Neural progenitor cell (in vitro differentiated cells): ENCODE measurements at regions not wholly inside any gene's neighbourhood (a gene's known extent, or its start where the extent isn't known, plus 50 kb on each side); places are given as distances from the start of the nearest gene placed in this dataset.

ENCODE experiments used
- EZH2 ChIP-seq: fragments of 200-600 bp; sonication (generic); IDR thresholded peaks from 2 replicates; pipeline ENCODE4 v1.6.1; 2017; ENCODE audit warnings: antibody characterized with exemption, mild to moderate bottlenecking, moderate library complexity
- TF ChIP-seq, protein P1 (sequence below): fragments of 200-600 bp; sonication (generic); IDR thresholded peaks from 2 replicates; pipeline ENCODE4 v1.5.1; 2017; ENCODE audit warnings: antibody characterized with exemption, mild to moderate bottlenecking

- TF ChIP-seq, protein P1, sequence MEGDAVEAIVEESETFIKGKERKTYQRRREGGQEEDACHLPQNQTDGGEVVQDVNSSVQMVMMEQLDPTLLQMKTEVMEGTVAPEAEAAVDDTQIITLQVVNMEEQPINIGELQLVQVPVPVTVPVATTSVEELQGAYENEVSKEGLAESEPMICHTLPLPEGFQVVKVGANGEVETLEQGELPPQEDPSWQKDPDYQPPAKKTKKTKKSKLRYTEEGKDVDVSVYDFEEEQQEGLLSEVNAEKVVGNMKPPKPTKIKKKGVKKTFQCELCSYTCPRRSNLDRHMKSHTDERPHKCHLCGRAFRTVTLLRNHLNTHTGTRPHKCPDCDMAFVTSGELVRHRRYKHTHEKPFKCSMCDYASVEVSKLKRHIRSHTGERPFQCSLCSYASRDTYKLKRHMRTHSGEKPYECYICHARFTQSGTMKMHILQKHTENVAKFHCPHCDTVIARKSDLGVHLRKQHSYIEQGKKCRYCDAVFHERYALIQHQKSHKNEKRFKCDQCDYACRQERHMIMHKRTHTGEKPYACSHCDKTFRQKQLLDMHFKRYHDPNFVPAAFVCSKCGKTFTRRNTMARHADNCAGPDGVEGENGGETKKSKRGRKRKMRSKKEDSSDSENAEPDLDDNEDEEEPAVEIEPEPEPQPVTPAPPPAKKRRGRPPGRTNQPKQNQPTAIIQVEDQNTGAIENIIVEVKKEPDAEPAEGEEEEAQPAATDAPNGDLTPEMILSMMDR, result no peak
- TF ChIP-seq EZH2, result no peak
These were observed 198.8 kb downstream of the EFNB2 start for GRCh38 chr13:106336668-106337067.
